GM18511 (cell line): ENCODE measurements at regions not wholly inside any gene's neighbourhood (a gene's known extent, or its start where the extent isn't known, plus 50 kb on each side); places are given as distances from the start of the nearest gene placed in this dataset.
"Not testable (repeated sequence)": the region's sequence is repeated elsewhere in the genome, so short reads cannot be mapped to it uniquely, and the experiment has no call there.

Experiments
- ATAC-seq: cut with Tn5 transposase; IDR thresholded peaks from one replicate; pipeline ENCODE4 v1.9.1; 2021; ENCODE audit warnings: mild to moderate bottlenecking, moderate library complexity; ENCODE audit not compliant: unreplicated experiment

DNA sequence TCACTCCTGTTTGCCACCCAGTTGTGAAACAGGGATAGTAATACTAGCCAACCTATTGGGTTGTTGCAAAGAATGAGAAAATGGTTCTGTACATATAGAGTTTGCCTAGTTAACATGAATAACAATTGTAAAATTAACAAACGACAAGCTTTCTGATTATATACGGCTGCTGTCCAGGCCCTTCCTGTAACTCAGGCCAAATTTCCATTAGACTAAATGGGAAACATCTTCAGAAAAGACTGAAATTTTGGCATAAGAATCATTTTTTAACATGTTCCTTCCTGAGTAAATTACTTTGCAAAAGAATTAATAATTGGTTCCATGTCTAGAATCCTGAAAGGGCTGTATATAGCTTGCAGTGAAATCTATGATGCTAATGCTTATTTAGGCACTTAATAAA lies 117.7 kb upstream of the SATB2 start:
- no peak for ATAC-seq

DNA sequence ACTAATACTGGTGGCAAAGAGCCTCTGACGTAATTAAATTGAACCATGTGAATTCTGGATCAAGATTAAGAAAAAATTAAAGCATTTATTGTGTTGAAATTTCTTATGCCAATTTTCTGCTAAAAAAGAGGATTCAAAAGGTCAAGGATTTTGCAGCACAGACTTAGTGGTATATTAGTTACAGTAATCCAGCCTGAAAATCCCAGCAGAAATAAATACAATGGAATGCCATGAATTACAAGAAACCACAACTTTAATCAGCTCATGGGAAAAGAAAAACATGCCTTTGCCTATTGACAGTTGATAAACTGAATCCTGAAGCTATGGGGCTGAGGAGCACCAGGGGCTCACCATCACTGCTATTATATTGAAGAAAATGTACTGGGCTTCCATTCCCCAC lies 114.8 kb upstream of the SATB2 start:
- ATAC-seq = no peak

DNA sequence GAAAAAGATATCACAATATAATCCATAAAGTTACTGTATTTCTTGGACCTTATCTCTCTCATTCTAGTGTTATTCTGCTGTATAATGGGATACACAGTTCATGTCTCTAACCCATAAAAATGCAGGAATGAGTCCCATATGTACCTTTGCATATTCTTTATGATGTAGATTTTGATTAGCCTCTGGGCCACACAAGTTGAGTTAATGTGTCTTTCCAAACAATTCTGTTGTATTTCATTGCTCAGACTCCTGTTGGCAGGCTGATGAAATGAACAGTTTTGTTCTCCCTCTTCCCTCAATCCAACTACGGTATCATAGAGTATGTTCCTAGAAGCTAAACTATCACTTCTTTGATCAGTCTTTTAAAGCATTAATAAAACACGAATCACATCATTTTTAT lies 113.2 kb upstream of the SATB2 start:
- no peak for ATAC-seq

DNA sequence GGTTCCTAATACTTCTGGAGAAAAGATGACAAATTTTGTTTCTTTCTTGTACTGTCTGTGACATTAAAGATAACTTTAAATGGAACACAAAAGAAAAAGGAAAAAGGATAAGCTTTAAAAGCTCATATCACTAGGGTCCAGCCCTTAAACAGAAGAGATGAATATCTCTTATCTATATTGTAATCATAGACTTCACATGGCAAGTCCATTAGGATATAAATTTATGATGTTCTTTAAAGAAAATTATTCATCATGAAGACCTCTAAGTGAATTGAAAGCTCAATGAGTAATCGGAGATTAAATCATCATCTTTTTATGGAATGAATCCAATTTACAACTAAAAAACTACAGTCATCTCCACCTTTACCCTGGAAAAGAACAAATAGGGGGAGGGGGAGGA lies 111.6 kb upstream of the SATB2 start:
- ATAC-seq = no peak

DNA sequence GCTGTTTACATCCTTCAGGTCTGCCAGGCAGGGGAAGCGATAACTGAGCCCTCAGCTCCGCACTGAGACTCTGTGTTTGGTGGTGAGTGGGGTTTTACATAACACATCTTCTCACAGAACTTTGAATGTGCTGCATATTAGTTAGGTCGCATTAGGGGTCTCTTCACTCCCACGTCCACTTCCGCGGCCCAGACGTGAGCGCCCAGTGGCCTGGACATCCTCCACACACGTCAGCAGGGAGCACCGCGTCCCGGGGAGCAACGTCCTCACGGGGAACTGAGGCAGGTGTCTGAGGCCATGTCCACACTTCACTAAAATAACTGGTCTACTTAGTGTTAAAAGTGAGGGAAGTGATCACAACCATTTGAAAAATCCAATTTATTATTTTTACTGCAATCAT lies 100.4 kb upstream of the SATB2 start:
- no peak for ATAC-seq

DNA sequence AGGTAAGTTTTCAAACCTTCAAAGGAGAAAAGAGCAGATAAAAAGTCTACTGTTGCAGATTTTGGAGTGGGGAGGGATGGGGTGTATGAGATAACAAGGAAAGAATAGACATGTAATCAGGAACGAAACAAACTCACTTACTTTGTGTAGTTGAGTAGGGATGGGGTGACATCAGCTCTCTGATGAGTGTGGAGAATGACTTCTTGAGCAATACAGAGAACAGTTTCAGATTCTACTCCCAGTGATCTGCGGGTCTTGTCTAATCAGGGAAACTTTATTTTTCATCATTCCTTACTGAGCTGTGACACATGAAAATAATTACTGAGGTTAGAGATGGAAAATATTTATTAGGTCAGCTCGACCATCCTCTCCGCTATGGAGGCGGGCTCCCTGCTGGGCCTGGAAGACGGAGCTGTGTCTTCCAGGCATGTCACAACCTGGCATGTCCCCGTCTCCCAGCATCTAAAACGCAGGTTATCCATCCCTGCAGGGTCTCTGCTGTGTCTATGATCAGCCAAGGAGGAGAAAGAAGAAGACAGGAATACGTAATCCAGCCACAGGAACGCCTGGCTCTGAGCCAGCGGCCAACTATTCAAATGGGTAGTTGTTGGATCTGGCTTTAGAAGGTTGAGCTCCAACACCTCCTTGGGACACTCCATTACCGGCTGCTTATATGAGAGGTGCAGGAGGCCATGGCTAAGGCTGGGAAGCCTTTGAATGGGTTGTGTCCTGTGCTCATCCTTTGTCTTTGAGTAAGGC lies 99.0 kb upstream of the SATB2 start:
- no peak for ATAC-seq

DNA sequence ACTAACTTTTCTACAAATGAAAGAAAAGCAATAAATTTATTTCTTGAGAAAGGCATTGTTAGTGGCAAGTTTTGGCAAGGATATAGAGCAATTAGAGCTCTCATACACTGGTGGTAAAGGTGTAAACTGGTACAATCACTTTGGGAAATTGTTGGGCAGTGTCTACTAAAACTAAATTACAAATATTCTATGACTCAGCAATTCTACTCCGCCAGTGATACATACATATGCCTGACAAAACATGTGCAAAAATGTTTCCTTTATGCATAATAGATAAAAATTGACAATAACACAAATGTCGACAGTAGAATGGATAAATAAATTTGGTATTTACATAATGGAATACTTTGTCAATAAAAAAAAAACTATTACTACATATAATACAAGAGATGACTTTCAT lies 96.3 kb upstream of the SATB2 start:
- no peak for ATAC-seq

DNA sequence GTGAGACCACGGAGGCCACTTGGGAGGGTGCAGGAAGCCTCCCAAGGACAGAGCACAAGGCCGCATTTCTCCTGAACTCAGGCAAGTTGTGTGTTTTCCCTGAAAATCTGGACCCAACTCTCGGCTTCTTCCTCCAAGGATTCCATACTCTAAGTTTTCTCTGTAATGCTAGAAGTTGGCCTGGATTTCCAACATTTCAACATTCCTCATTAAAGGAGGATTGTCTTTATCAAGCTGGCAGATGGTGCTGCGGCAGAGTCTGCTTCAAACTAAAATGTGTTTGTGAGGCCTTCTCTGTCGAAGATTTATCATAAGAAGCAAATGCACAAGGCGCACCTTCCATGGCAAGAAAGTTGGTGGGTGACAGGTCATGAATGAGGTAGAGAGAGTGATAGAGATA lies 94.4 kb upstream of the SATB2 start:
- ATAC-seq = no peak

DNA sequence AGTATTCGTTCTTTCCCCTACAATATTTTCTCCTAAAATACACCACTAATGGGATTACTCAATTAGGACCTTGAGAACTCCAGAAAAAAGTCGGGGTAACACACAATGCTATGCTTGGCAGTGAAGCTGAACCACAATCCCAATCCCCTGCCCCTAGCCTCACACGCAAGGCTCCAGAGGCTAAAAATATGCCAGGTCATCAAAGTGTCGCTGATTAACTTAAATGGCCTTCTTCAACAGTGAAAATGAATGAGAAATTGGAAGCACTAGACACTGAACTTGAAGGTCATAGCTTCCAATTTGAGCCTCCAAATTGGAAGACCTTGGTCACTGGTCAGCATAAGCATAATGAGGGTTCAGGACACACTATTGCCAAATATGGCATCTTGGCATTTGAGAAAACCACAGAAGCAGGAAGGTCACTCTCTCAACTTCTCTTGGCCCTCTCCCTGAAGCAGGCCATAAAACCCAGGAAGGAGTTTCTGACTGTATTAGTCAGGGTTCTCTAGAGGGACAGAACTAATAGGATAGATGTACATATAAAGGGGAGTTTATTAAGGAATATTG lies 86.0 kb upstream of the SATB2 start:
- ATAC-seq = no peak

DNA sequence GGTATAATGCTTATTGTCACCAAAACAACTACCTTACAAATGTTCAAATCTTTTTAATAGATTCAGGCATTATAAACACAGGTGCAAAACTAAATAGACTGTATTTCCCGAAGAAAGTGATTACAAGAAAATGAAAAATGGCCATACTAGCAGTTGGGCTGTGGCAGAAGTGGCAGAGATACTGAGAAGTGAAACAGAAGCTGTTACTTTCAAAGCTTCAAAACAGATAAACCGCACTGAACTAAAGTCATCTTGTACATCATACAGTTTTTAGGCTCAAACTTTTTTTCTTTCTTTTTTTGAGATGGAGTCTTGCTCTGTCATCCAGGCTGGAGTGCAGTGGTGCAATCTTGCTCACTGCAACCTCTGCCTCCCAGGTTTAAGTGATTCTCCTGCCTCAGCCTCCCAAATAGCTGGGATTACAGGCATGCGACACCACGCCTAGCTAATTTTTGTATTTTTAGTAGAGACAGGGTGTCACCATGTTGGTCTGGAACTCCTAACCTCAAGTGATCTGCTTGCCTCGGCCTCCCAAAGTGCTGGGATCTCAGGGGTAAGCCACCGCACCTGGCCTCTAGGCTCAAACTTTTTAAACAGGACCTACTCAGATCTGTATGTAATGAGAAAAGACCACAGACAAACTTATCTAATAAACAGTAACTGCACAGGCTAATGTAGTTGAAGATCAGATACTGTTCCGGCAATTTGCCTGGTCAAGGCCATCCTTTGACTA lies 77.9 kb upstream of the SATB2 start:
- ATAC-seq = no peak

DNA sequence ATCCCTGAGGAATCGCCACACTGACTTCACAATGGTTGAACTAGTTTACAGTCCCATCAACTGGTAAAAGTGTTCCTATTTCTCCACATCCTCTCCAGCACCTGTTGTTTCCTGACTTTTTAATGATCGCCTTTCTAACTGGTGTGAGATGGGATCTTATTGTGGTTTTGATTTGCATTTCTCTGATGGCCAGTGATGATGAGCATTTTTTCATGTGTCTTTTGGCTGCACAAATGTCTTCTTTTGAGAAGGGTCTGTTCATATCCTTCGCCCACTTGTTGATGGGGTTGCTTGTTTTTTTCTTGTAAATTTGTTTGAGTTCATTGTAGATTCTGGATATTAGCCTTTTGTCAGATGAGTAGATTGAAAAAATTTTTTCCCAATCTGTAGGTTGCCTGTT lies 76.1 kb upstream of the SATB2 start:
- not testable (repeated sequence) for ATAC-seq

DNA sequence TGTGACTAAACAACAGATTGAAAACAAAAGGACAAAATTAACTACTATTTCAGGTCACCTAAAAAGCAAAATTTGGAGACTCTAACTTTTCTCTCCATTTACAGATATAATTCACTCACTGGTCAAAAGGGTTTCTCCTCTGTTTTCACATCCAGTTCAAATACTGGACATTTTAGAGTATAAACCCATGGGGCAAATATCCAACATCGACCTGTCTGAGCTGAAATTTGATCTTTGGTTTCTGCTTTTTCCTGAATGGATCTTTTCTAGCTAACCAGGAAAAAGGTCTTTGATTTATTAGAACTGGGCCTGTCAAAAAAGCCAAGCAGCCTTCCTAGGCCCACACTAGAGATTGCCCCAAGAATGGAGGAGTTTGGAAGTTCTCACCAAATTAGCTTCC lies 69.3 kb upstream of the SATB2 start:
- no peak for ATAC-seq

DNA sequence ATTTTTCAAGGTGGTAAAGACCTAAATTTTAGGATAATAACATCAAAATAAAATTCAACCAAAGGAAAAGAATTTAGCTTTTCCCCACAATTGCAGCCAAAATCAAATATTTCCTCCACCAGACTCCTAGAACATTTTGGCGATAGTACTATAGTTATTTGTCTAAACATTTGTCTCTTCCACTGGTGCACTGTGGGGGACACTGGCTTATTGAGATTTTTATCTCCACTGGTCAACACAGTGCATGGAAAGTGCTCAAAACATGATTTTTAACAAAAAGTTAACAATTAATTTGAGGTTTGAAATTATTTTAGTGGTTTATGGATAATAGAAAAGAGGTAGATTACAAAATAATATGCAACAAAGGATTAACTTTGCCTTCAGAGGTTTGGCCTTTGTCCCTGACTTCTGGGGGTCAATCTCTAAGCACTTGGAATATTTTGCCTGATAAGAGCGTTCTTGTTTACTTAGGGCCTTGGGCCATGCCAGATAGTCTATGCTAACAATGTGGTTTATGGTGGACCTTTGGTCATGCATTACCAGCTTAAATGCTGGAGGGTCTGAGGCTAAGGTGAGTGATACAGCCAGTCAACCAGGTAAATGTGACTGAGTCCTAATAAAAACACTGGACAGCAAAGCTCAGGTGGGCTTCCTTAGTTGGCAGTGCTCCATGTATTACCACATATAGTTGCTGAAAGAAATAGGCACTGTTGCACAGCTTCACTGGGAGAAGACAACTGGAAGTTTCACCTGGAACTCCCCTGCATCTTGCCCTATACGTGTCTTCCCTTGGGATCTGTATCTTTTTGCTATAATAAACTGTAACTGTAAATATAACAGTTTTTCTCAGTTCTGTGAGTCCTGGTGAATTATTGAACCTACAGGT lies 67.2 kb upstream of the SATB2 start:
- no peak for ATAC-seq

DNA sequence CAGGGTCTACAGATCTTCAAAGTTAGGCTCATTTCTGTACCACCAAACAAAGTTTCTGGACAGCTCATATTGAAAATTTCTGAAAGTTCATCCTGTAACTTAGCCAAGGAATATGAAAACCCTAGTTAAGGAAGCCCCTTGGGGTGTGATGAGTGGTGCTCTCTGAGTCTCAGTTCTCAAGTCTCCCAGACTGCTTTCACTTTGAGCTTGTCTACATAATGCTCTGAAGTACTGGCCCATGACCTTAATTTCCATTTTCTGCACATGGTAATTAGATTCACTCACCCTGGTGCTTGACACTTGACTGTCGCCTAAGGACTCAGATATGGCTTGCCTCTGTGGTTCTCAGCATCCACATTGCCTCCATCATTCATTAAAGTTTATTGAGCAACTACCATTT lies 51.7 kb upstream of the SATB2 start:
- peak; percentile 87 for ATAC-seq
